GM19351 (cell line): ENCODE measurements at regions not wholly inside any gene's neighbourhood (a gene's known extent, or its start where the extent isn't known, plus 50 kb on each side); places are given as distances from the start of the nearest gene placed in this dataset.

Experiments used
- ATAC-seq: cut with Tn5 transposase; IDR thresholded peaks from one replicate; pipeline ENCODE4 v1.9.1; 2021; ENCODE audit warnings: mild to moderate bottlenecking, moderate library complexity; ENCODE audit not compliant: unreplicated experiment

DNA sequence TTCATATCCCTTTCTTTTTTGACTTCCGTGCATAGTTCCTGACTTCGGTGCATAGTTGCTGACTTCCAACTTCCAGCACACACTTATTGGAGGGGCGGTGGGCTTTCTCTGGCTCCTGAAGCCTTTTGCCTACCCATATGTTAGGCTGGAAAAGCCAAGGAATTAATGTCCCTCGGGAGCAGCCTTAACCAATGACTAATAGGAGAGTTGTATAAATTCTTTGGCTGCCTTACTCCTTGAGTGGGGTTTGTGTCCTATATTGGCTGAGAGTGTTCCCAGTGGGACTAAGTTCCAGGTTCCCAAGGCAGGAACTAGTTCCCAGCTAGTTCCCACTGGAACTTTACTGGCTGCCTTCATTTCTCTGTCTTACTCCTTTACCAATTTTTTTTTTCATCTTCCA lies 105.7 kb downstream of the ZNF326 start:
- no peak for ATAC-seq

GRCh38 chr1:90092441-90092840 lies 97.5 kb downstream of the ZNF326 start:
- no peak for ATAC-seq
